Mesendoderm (in vitro differentiated cells): ENCODE measurements at regions not wholly inside any gene's neighbourhood (a gene's known extent, or its start where the extent isn't known, plus 50 kb on each side); places are given as distances from the start of the nearest gene placed in this dataset.

ENCODE experiments used
- DNase-seq: peaks from one replicate; pipeline ENCODE4 v3.0.0; 2013
- H2AK5ac ChIP-seq: 2 replicates; pipeline ENCODE4 v1.6.1; 2013; ENCODE audit warnings: low read length, inconsistent platforms
- H2BK120ac ChIP-seq: 2 replicates; pipeline ENCODE4 v1.6.1; 2013; ENCODE audit warnings: low read depth, mild to moderate bottlenecking, low read length, moderate library complexity, mixed read lengths
- H2BK15ac ChIP-seq: replicated peaks from 2 replicates; pipeline ENCODE4 v1.6.1; 2013; ENCODE audit warnings: low read depth, mild to moderate bottlenecking, moderate library complexity
- H2BK5ac ChIP-seq: 2 replicates; pipeline ENCODE4 v1.6.1; 2013; ENCODE audit warnings: low read length, inconsistent platforms
- H3K18ac ChIP-seq: 2 replicates; pipeline ENCODE4 v1.6.1; 2013; ENCODE audit warnings: mild to moderate bottlenecking, low read length, mixed read lengths
- H3K23ac ChIP-seq: one replicate; pipeline ENCODE4 v1.6.1; 2013; ENCODE audit warnings: low read length
- H3K27ac ChIP-seq: 2 replicates; pipeline ENCODE4 v1.5.1; 2013; ENCODE audit warnings: low read depth, mild to moderate bottlenecking, inconsistent platforms, low read length, moderate library complexity
- H3K27me3 ChIP-seq: 2 replicates; pipeline ENCODE4 v1.6.1; 2013; ENCODE audit warnings: low read length, control low read depth, mild to moderate bottlenecking, inconsistent platforms; ENCODE audit not compliant: insufficient read depth, poor library complexity
- H3K36me3 ChIP-seq: 2 replicates; pipeline ENCODE4 v1.6.1; 2013; ENCODE audit warnings: low read length, inconsistent platforms; ENCODE audit not compliant: control insufficient read depth, insufficient read depth
- H3K4ac ChIP-seq: one replicate; pipeline ENCODE4 v1.6.1; 2013; ENCODE audit warnings: low read depth, mild to moderate bottlenecking, low read length, moderate library complexity
- H3K4me1 ChIP-seq: 2 replicates; pipeline ENCODE4 v1.6.1; 2013; ENCODE audit warnings: low read depth, low read length, inconsistent platforms; ENCODE audit not compliant: control insufficient read depth
- H3K4me2 ChIP-seq: 2 replicates; pipeline ENCODE4 v1.6.1; 2013; ENCODE audit warnings: low read length
- H3K4me3 ChIP-seq: 2 replicates; pipeline ENCODE4 v1.5.1; 2013; ENCODE audit warnings: mild to moderate bottlenecking, low read length
- H3K56ac ChIP-seq: one replicate; pipeline ENCODE4 v1.6.1; 2013; ENCODE audit warnings: low read length
- H3K79me1 ChIP-seq: 2 replicates; pipeline ENCODE4 v1.6.1; 2013; ENCODE audit warnings: low read length, inconsistent platforms
- H3K79me2 ChIP-seq: 2 replicates; pipeline ENCODE4 v1.6.1; 2013; ENCODE audit warnings: mild to moderate bottlenecking, low read length; ENCODE audit not compliant: control insufficient read depth, insufficient read depth
- H3K9ac ChIP-seq: 2 replicates; pipeline ENCODE4 v1.6.1; 2013; ENCODE audit warnings: low read length, inconsistent platforms
- H4K5ac ChIP-seq: one replicate; pipeline ENCODE4 v1.6.1; 2013; ENCODE audit warnings: low read length
- H4K8ac ChIP-seq: one replicate; pipeline ENCODE4 v1.6.1; 2013; ENCODE audit warnings: low read depth, mild to moderate bottlenecking, control low read depth, low read length, moderate library complexity
- WGBS: extraction: QIAGEN DNeasy Blood & Tissue Kit; methylation state at CpG from one replicate; pipeline ENCODE4 v1.1.7; 2013; ENCODE audit warnings: low lambda C conversion rate, missing lambda C conversion rate; ENCODE audit not compliant: insufficient coverage; ENCODE audit errors: extremely low coverage; 5-methylcytosine and 5-hydroxymethylcytosine counted together

- H3K36me3 ChIP-seq = no peaks in the 10 kb centered on the region
- no peak overlapping the region for H3K4me2 ChIP-seq
- H3K23ac ChIP-seq = no peak overlapping the region
- no peak overlapping the region for H4K8ac ChIP-seq
- no peak overlapping the region for H3K56ac ChIP-seq
- H3K27me3 ChIP-seq = no peaks in the 10 kb centered on the region
- no peaks in the 10 kb centered on the region for H3K79me1 ChIP-seq
- no peak overlapping the region for H4K5ac ChIP-seq
- H2BK5ac ChIP-seq = no peak overlapping the region
- H2BK15ac ChIP-seq = no peak overlapping the region
- H2BK120ac ChIP-seq = no peak overlapping the region
- H3K4me1 ChIP-seq = peaks cover 5% of the 10 kb centered on the region
- H3K27ac ChIP-seq = no peak overlapping the region
- DNase-seq = no peak
- H2AK5ac ChIP-seq = no peak overlapping the region
- H3K4me3 ChIP-seq = no peak overlapping the region
- H3K79me2 ChIP-seq = no peaks in the 10 kb centered on the region
- H3K18ac ChIP-seq = no peak overlapping the region
- H3K4ac ChIP-seq = no peak overlapping the region
- no peak overlapping the region for H3K9ac ChIP-seq
- WGBS = no CpG with 5 or more reads among the region's 3 CpGs
Measured at GRCh38 chr3:159734681-159735080, 254.0 kb upstream of the IL12A start.

DNA sequence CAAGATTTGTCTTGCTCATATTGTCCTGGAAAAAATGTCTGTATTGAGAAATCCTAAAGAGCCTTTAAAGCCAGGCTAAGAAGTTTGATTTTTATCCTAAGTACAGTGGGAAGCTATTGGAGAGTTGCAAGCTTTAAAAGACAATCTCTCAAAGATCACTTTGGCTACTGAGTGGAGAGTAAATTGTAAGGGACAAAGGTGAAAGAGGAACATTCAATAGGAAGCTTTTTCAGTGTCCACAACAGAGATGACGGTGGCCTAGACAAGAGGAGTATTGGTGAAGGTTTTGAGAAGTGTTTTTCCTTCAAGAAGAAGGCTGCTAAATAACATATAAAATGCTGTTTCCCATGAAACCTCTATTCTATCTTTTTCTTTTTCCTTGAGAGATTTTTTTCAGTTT, 249.5 kb upstream of the IL12A start:
- H3K18ac ChIP-seq = no peak overlapping the region
- H2BK120ac ChIP-seq = no peak overlapping the region
- no peaks in the 10 kb centered on the region for H3K27me3 ChIP-seq
- H3K23ac ChIP-seq = no peak overlapping the region
- no peak overlapping the region for H2AK5ac ChIP-seq
- no peaks in the 10 kb centered on the region for H3K79me2 ChIP-seq
- no peak overlapping the region for H3K56ac ChIP-seq
- no peak overlapping the region for H3K4me2 ChIP-seq
- no peak for DNase-seq
- no peak overlapping the region for H3K4me3 ChIP-seq
- H3K79me1 ChIP-seq = no peaks in the 10 kb centered on the region
- H2BK15ac ChIP-seq = no peak overlapping the region
- no peak overlapping the region for H3K9ac ChIP-seq
- no peaks in the 10 kb centered on the region for H3K4me1 ChIP-seq
- no peak overlapping the region for H3K27ac ChIP-seq
- no peaks in the 10 kb centered on the region for H3K36me3 ChIP-seq
- WGBS = no CpG with 5 or more reads among the region's 1 CpG
- H2BK5ac ChIP-seq = no peak overlapping the region
- H4K5ac ChIP-seq = no peak overlapping the region
- H3K4ac ChIP-seq = no peak overlapping the region
- H4K8ac ChIP-seq = no peak overlapping the region

DNA sequence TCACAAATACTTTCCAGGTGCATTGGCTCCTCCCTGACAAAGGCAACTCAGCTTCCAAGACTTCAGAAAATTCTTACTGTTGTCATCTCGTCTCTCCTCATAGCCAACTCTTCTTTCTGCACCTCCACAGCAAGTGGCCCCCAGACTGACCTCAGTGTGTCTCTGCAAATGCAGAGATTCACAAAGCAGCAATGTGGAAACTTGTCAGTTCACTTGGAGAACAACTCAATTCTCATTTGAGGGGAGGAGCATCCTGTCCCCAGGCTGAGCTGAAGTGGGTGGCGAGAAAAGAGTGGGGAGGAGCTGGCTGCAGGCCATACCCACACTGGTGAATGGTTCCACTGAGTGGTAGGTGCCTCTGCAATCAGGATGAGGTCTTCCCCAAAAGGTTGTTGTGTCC, 248.7 kb upstream of the IL12A start:
- no peak overlapping the region for H3K4ac ChIP-seq
- no peak overlapping the region for H2AK5ac ChIP-seq
- H4K8ac ChIP-seq = no peak overlapping the region
- H4K5ac ChIP-seq = no peak overlapping the region
- H3K4me2 ChIP-seq = no peak overlapping the region
- no peak overlapping the region for H3K27ac ChIP-seq
- no peak overlapping the region for H2BK15ac ChIP-seq
- WGBS = no CpG with 5 or more reads among the region's 2 CpGs
- no peak overlapping the region for H2BK120ac ChIP-seq
- DNase-seq = peak; percentile 27
- no peak overlapping the region for H3K4me3 ChIP-seq
- no peaks in the 10 kb centered on the region for H3K36me3 ChIP-seq
- no peaks in the 10 kb centered on the region for H3K4me1 ChIP-seq
- H2BK5ac ChIP-seq = no peak overlapping the region
- H3K18ac ChIP-seq = no peak overlapping the region
- no peak overlapping the region for H3K23ac ChIP-seq
- H3K9ac ChIP-seq = no peak overlapping the region
- no peaks in the 10 kb centered on the region for H3K79me1 ChIP-seq
- no peaks in the 10 kb centered on the region for H3K79me2 ChIP-seq
- H3K27me3 ChIP-seq = no peaks in the 10 kb centered on the region
- H3K56ac ChIP-seq = no peak overlapping the region

GRCh38 chr3:159741281-159741680, 247.4 kb upstream of the IL12A start:
- WGBS = no CpG with 5 or more reads among the region's 1 CpG

DNA sequence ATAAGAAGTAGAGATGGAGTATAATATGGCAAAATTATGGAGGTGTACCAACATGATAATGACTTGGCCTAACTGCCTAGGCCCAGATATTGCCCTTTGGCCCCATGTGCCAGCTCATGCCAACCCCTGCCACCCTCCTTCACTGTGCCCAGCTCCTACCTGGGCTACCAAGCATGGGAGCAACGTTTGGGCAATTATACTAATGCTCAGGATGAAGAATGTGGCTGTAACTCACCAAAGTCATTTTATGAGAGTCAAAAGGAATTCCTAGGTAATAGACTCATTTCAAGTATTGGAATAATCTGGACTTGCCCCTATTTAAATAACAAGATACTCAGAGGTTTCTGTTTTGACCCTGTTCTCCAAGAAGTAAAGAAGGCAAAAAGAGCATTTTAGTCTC, 240.2 kb upstream of the IL12A start:
- Histone ChIP-seq H3K4me2 (no peak overlapping the region), H3K79me1 (no peaks in the 10 kb centered on the region), H3K36me3 (no peaks in the 10 kb centered on the region), H4K8ac (no peak overlapping the region), H3K79me2 (no peaks in the 10 kb centered on the region), H3K4me3 (no peak overlapping the region), H3K23ac (no peak overlapping the region), H3K4ac (no peak overlapping the region), H2BK120ac (no peak overlapping the region), H3K9ac (no peak overlapping the region), H2BK15ac (no peak overlapping the region), H3K27ac (no peak overlapping the region), H4K5ac (no peak overlapping the region), H3K27me3 (no peaks in the 10 kb centered on the region), H2BK5ac (no peak overlapping the region), H3K4me1 (no peaks in the 10 kb centered on the region), H3K56ac (no peak overlapping the region), H3K18ac (no peak overlapping the region), H2AK5ac (no peak overlapping the region)
- WGBS = no CpG with 5 or more reads among the region's 1 CpG
- no peak for DNase-seq

More at GRCh38 chr3:159741281-159741680, 247.4 kb upstream of the IL12A start:
- no peak overlapping the region for H2AK5ac ChIP-seq
- no peaks in the 10 kb centered on the region for H3K36me3 ChIP-seq
- no peak overlapping the region for H2BK120ac ChIP-seq
- H3K4ac ChIP-seq = no peak overlapping the region
- no peak overlapping the region for H4K5ac ChIP-seq
- DNase-seq = no peak
- no peak overlapping the region for H2BK5ac ChIP-seq
- H3K56ac ChIP-seq = no peak overlapping the region
- H2BK15ac ChIP-seq = no peak overlapping the region
- H3K4me1 ChIP-seq = no peaks in the 10 kb centered on the region
- H3K27me3 ChIP-seq = no peaks in the 10 kb centered on the region
- no peaks in the 10 kb centered on the region for H3K79me1 ChIP-seq
- no peak overlapping the region for H3K18ac ChIP-seq
- no peak overlapping the region for H3K23ac ChIP-seq
- H3K4me3 ChIP-seq = no peak overlapping the region
- H3K9ac ChIP-seq = no peak overlapping the region
- no peak overlapping the region for H3K27ac ChIP-seq
- no peak overlapping the region for H3K4me2 ChIP-seq
- H4K8ac ChIP-seq = no peak overlapping the region
- no peaks in the 10 kb centered on the region for H3K79me2 ChIP-seq

DNA sequence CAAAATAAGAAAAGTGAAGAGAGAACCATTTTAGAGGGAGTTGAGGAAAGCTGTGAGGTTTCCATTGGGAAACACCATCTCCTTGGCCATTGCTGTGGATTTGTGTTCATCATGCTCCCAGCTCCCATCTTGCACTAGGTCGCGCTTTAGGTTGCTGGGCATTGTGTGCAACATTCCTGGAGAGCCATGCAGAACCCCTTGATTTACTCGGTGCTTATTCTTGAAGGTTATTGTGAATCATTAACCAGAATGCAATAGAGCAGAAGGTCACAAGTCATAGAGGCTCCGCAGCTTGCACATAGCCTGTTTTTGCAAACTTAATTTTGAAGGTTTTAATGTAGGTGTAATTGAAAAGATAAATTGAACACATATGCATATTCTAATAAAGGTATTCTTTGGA, 239.2 kb upstream of the IL12A start:
- Histone ChIP-seq H3K4ac (no peak overlapping the region), H3K36me3 (no peaks in the 10 kb centered on the region), H3K4me3 (no peak overlapping the region), H2AK5ac (no peak overlapping the region), H2BK5ac (no peak overlapping the region), H4K5ac (no peak overlapping the region), H2BK120ac (no peak overlapping the region), H3K9ac (no peak overlapping the region), H4K8ac (no peak overlapping the region), H3K27me3 (no peaks in the 10 kb centered on the region), H3K4me1 (no peaks in the 10 kb centered on the region), H3K56ac (no peak overlapping the region), H3K18ac (no peak overlapping the region), H2BK15ac (no peak overlapping the region), H3K79me1 (no peaks in the 10 kb centered on the region), H3K4me2 (no peak overlapping the region), H3K79me2 (no peaks in the 10 kb centered on the region), H3K27ac (no peak overlapping the region), H3K23ac (no peak overlapping the region)
- DNase-seq = no peak
- no CpG with 5 or more reads among the region's 4 CpGs for WGBS
